ENCODE measurements at regions not wholly inside any gene's neighbourhood (a gene's known extent, or its start where the extent isn't known, plus 50 kb on each side); places are given as distances from the start of the nearest gene placed in this dataset.

GRCh38 chr17:79196913-79197312, 122.3 kb downstream of the ENGASE start:
- DNase-seq (ENCODE audit: low read depth, low spot score), result no peak

GRCh38 chr17:79192503-79193351, 118.1 kb downstream of the ENGASE start:
- no peak for DNase-seq (ENCODE audit: low read depth, low spot score)
- no peak overlapping the region for H3K27ac ChIP-seq

More at GRCh38 chr17:79196913-79197312, 122.3 kb downstream of the ENGASE start:
- H3K27ac ChIP-seq, result no peak overlapping the region

- H3K27ac ChIP-seq, result no peak overlapping the region
- DNase-seq (ENCODE audit: low read depth, low spot score), result no peak
Measured at GRCh38 chr17:79191270-79191934, 116.8 kb downstream of the ENGASE start.

- DNase-seq (ENCODE audit: low read depth, low spot score), result no peak
- no peak overlapping the region for H3K27ac ChIP-seq
Measured at GRCh38 chr17:79189305-79189704, 114.7 kb downstream of the ENGASE start.

- H3K27ac ChIP-seq, result no peak overlapping the region
- no peak for DNase-seq (ENCODE audit: low read depth, low spot score)
Measured at GRCh38 chr17:79188685-79189084, 114.1 kb downstream of the ENGASE start.

- DNase-seq (ENCODE audit: low read depth, low spot score), result no peak
- H3K27ac ChIP-seq, result no peak overlapping the region
Measured at GRCh38 chr17:79188048-79188447, 113.4 kb downstream of the ENGASE start.

GRCh38 chr17:79187186-79187585, 112.6 kb downstream of the ENGASE start:
- no peak for DNase-seq (ENCODE audit: low read depth, low spot score)
- H3K27ac ChIP-seq, result no peak overlapping the region

GRCh38 chr17:79186406-79186805, 111.8 kb downstream of the ENGASE start:
- H3K27ac ChIP-seq, result no peak overlapping the region
- no peak for DNase-seq (ENCODE audit: low read depth, low spot score)

- no peak for DNase-seq (ENCODE audit: low read depth, low spot score)
- no peak overlapping the region for H3K27ac ChIP-seq
Measured at GRCh38 chr17:79185671-79186070, 111.0 kb downstream of the ENGASE start.

GRCh38 chr17:79184219-79184618, 109.6 kb downstream of the ENGASE start:
- H3K27ac ChIP-seq, result no peak overlapping the region
- DNase-seq (ENCODE audit: low read depth, low spot score), result no peak

- no peak overlapping the region for H3K27ac ChIP-seq
- no peak for DNase-seq (ENCODE audit: low read depth, low spot score)
Measured at GRCh38 chr17:79183293-79184158, 108.9 kb downstream of the ENGASE start.

GRCh38 chr17:79183043-79183292, 108.3 kb downstream of the ENGASE start:
- DNase-seq (ENCODE audit: low read depth, low spot score), result no peak
- H3K27ac ChIP-seq, result no peak overlapping the region

- no peak for DNase-seq (ENCODE audit: low read depth, low spot score)
- H3K27ac ChIP-seq, result no peak overlapping the region
Measured at GRCh38 chr17:79182176-79183042, 107.8 kb downstream of the ENGASE start.

- H3K27ac ChIP-seq, result no peak overlapping the region
- no peak for DNase-seq (ENCODE audit: low read depth, low spot score)
Measured at GRCh38 chr17:79180358-79181005, 105.9 kb downstream of the ENGASE start.

- H3K27ac ChIP-seq, result no peak overlapping the region
Measured at GRCh38 chr17:79179334-79179733, 104.7 kb downstream of the ENGASE start.

GRCh38 chr17:79177877-79178276, 103.3 kb downstream of the ENGASE start:
- no peak overlapping the region for H3K27ac ChIP-seq
- DNase-seq (ENCODE audit: low read depth, low spot score), result no peak

More at GRCh38 chr17:79179334-79179733, 104.7 kb downstream of the ENGASE start:
- no peak for DNase-seq (ENCODE audit: low read depth, low spot score)

GRCh38 chr17:79176792-79177601, 102.4 kb downstream of the ENGASE start:
- no peak for DNase-seq (ENCODE audit: low read depth, low spot score)
- H3K27ac ChIP-seq, result no peak overlapping the region

- H3K27ac ChIP-seq, result no peak overlapping the region
- DNase-seq (ENCODE audit: low read depth, low spot score), result no peak
Measured at GRCh38 chr17:79174905-79175856, 100.6 kb downstream of the ENGASE start.
